ENCODE measurements at regions not wholly inside any gene's neighbourhood (a gene's known extent, or its start where the extent isn't known, plus 50 kb on each side); places are given as distances from the start of the nearest gene placed in this dataset.

GRCh38 chr9:99628285-99628684, 193.4 kb upstream of the NR4A3 start:
- TF ChIP-seq, protein P1, sequence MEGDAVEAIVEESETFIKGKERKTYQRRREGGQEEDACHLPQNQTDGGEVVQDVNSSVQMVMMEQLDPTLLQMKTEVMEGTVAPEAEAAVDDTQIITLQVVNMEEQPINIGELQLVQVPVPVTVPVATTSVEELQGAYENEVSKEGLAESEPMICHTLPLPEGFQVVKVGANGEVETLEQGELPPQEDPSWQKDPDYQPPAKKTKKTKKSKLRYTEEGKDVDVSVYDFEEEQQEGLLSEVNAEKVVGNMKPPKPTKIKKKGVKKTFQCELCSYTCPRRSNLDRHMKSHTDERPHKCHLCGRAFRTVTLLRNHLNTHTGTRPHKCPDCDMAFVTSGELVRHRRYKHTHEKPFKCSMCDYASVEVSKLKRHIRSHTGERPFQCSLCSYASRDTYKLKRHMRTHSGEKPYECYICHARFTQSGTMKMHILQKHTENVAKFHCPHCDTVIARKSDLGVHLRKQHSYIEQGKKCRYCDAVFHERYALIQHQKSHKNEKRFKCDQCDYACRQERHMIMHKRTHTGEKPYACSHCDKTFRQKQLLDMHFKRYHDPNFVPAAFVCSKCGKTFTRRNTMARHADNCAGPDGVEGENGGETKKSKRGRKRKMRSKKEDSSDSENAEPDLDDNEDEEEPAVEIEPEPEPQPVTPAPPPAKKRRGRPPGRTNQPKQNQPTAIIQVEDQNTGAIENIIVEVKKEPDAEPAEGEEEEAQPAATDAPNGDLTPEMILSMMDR (IDR thresholded peaks at IDR 0.05; ENCODE audit: low read length): no peak
- TF ChIP-seq EZH2 (IDR thresholded peaks at IDR 0.05; ENCODE audit: borderline replicate concordance, low read length): no peak
